AG09319 (cell line): ENCODE measurements at regions not wholly inside any gene's neighbourhood (a gene's known extent, or its start where the extent isn't known, plus 50 kb on each side); places are given as distances from the start of the nearest gene placed in this dataset.
"Not testable (repeated sequence)": the region's sequence is repeated elsewhere in the genome, so short reads cannot be mapped to it uniquely, and the experiment has no call there.

Experiments used
- DNase-seq: peaks from one replicate; pipeline ENCODE4 v3.0.0-alpha.2; 2010; ENCODE audit warnings: low read depth; ENCODE audit errors: extremely low read depth
- CTCF ChIP-seq: IDR thresholded peaks from 2 replicates; pipeline ENCODE4 v1.5.1; 2011; ENCODE audit warnings: low read depth, mild to moderate bottlenecking, inconsistent platforms, low read length, moderate library complexity

GRCh38 chr16:65740711-65741110, 618.8 kb upstream of the CDH11 start:
- no peak for TF ChIP-seq CTCF
- DNase-seq, result no peak

- no peak for DNase-seq
- no peak for TF ChIP-seq CTCF
These were observed 617.7 kb upstream of the CDH11 start for GRCh38 chr16:65739518-65739917.

- TF ChIP-seq CTCF, result no peak; the same call in none of the 2 replicates
- DNase-seq, result no peak
These were observed 616.0 kb upstream of the CDH11 start for GRCh38 chr16:65737831-65738230.

GRCh38 chr16:65735615-65736014, 613.8 kb upstream of the CDH11 start:
- not testable (repeated sequence) for DNase-seq

GRCh38 chr16:65733721-65734120, 611.9 kb upstream of the CDH11 start:
- no peak for DNase-seq
- no peak for TF ChIP-seq CTCF

GRCh38 chr16:65731833-65732232, 610.0 kb upstream of the CDH11 start:
- no peak for DNase-seq
- TF ChIP-seq CTCF, result no peak

- no peak for TF ChIP-seq CTCF
- no peak for DNase-seq
These were observed 606.8 kb upstream of the CDH11 start for GRCh38 chr16:65728652-65729051.

GRCh38 chr16:65728167-65728566, 606.3 kb upstream of the CDH11 start:
- no peak for TF ChIP-seq CTCF
- no peak for DNase-seq
